CD4-positive, alpha-beta T cell treated with Interleukin-12 subunit alpha and Interleukin-12 subunit beta, for 1 hour (primary cell): ENCODE measurements at regions not wholly inside any gene's neighbourhood (a gene's known extent, or its start where the extent isn't known, plus 50 kb on each side); places are given as distances from the start of the nearest gene placed in this dataset.

Source experiments
- DNase-seq: peaks from one replicate; pipeline ENCODE4 v3.0.0-alpha.2; 2020

DNA sequence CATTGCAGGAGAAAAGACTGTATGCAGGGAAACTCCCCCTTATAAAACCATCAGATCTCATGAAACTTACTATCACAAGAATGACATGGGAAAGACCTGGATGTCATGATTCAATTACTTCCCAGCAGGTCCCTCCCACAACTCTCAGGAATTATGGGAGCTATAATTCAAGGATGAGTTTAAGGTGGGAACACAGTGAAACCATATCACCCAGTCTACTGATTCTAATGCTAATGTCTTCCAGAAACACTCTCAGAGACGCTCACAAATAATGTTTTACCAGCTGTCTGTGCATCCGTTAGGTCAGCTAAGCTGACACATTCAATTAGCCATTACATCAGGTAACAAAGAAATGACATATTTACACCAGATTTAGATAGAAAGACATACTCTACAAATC is 637.9 kb downstream of the NLGN4Y start:
- no peak for DNase-seq

DNA sequence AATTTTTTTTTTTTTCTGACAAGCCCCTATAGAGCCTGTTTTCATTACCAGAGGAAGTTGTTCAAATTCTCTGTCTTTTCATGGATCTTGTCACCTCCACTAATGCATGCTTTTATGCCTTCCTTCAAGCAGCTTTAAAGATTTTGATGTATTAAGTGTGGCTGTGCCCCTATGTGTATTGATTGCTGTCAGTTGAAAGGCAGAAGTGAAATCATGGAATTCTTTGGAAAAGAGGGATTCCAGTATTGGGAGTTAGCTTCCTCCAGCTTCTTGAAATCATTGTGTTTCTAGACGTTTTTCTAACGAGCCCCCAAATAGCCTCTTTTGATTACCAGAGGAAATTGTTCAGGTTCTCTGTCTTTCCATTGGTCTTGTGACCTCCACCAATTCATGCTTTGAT is 655.6 kb downstream of the NLGN4Y start:
- DNase-seq: no peak

DNA sequence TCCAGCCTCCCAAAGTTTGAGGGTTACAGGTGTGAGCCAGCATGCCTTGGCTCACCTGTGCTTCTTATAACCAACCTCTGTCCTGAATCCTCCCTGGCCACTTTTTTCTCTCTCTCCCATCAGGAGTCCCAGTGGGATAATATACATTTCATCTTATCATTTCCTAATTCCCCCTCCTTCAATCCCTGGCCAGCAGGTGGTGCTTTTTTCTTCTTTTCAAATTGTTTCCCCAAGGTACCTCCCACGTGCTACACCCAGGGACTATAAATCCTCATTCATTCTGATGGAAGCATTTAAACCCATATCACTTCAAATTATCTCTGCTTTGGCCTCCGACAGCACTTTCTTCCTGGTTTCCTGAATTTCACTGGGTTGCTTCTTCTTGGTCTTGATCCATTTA is 704.7 kb downstream of the NLGN4Y start:
- DNase-seq: no peak

DNA sequence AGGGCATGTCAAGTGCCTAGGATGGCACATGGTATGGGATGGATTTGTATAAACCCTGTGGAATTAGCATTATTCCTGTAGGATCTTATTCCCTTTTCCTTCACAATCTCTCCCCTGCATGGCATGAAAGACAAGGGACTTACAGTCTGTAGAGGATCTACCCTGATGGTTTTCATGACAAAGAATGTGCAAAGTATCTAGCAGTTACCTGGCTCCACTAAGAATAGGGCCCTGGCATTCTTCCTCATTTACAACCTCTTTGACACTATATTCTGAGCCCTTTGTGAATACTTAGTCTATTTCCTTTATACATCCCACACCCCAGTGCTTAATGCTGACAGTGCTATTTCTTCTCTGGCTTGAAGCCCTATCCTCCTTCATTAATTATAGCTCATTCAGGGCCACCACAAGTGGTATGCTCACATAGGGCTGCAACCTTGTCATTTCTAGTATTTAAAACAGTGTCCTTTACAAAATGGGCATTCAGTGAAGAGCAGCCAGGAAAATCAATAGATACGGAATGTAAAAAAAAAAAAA is 715.3 kb downstream of the NLGN4Y start:
- DNase-seq: no peak

DNA sequence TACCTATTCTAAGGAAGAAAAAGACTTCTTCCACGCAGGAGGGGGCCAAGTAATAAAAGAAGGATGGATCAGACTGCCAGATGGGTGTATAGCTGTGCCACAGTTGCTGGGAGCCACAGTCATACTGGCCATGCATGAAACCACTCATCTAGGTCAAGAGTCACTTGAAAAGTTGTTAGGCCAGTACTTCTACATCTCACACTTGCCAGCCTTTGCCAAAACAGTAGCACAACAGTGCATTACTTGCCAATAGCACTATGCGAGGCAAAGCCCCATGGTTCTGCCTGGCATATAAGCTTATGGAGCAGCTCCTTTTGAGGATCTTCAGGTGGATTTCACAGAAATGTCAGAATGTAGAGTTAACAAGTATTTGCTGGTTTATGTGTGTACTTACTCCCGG is 735.0 kb downstream of the NLGN4Y start:
- no peak for DNase-seq

DNA sequence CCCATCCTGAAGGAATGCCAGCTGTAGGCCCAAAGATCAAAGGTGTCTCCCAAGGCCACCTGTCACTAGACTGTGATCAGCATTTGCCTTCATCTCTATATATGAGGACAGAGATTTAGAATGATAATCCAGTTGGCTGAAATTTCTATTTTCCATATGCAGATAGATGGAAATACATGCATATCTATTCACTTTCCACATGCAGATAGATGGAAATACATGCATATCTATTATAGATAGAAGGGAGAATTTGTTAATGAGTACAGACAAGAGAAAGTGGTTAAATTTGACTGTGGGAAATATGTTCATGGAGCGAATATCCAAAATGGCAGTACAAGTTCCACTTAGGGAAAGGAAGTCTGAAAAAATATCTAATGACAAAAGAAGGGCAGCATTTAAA is 762.2 kb downstream of the NLGN4Y start:
- no peak for DNase-seq

DNA sequence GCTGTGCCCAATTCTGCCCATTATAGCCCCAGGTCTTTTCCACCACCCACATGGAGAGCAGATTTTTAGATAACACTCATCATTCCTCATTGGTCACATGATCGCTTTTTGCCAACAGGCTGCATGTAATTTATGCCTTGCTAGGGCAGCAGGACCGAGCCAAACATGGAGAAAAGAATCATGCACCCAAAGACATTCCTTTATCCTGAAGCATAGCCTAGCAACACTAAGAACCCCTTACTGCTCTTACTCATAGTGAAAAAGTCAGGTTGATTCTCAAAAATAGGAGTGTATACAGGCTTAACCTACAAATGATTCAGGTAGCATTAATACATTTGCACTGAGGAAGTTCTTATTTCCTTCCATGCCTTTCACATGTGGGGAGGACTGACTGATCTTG is 765.5 kb downstream of the NLGN4Y start:
- no peak for DNase-seq

DNA sequence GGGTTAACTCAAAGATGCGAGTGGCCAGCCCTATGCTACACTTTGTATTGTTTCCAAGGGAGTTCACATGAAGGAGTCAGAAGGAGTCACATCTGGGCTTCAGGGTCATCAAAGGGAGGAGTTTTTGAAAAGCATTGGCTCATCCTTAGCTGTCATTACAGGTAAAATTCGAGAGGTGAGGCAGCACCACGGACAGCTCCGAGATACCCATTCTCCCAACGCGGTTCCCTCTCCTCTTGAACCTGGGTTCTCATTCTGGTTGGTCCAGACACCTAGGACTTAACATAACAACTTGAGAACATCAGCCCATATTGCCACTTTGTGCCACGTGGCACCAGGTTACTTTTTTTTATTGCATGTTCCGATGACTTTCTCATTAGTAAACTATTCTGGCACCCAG is 768.6 kb downstream of the NLGN4Y start:
- DNase-seq: no peak

DNA sequence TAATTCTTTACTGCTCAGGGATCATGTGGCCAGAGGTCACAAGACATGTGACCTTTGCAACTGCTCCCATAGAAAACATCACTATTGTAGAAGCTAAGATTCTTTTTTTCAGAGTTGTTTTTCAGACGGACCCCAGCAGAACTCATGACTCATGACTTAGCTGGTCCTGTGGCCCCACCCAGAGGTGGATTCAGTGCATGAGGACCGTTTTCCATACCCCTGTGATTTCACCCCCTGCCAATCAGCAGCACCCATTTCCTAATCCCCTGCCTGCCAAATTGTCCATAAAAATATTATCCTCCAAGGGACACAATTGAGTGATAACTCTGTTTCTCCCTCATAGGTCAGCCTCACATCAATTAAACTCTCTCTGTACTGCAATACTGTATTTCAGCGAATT is 777.5 kb downstream of the NLGN4Y start:
- DNase-seq: no peak

DNA sequence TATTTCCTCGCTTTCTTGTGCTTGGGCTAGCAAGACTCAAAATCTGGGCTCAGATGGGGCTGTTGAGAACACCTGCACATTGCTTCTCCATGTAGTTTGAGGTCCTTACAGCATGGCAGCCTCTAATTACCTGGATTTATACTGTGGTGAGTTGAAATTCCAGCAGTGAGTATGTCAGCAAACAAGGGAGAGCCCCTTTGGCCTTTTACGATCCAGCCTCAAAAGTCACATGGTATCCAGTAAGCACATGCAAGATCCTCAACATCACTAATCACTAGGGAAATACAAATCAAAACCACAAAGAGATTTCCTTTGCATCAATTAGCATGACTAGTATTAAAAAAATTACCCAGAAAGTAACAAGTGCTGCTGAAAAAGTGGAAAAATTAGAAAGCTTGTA is 787.8 kb downstream of the NLGN4Y start:
- no peak for DNase-seq

DNA sequence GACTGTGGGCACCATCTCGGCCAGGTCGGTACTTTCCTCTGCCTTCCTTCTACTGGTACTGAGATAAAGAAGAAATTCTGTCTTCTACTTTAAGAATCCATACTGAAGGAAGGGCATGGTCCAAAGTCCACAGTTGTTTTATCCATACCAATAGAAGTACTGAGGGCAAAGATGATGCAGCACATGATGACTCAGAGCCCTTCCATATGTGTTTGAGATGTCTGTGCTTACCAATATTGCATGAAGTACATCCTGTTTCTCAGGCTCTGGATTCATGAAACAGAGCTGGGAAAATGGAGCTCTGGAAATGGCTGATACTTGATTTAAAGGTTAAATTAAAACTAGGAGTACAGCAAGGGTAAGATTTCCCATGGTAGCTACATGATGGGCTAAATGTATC is 799.9 kb downstream of the NLGN4Y start:
- DNase-seq: no peak

DNA sequence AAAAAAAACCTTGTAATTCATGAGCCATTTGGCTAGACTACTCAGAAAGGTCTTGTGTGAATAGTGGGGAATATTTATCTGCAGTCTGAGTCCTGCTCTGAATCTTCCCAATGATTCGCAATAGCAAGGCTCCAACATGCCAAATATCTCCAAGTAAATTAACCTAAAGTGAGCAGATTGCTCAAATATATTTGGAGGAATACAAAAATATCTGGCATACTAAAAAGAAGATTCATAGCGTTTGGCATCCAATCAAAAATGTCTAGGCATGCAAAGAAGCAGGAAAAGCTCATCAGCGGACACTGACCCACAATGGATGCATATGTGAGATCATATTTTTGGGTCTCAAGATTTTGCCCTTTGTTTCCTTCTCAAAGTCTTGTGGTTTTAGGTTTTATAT is 800.9 kb downstream of the NLGN4Y start:
- no peak for DNase-seq

DNA sequence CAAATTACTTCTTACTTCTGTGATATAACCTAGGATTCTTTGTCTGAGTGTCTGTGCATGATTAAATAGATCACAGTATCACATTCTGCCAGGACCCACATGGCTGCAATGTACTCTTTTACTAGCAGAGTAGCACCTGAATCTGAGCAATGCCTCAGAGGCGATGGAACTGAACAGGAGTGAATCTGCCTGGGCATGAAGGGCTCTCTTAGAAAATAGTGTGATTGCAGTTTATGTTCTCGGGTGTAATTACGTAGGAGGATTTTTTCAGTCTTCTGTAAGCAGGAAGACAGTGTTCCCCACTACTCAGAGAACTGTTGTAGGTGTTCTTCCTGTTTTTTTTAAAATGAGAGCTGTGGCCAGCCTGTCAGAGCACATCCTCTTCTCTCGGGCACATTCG is 802.3 kb downstream of the NLGN4Y start:
- DNase-seq: no peak

DNA sequence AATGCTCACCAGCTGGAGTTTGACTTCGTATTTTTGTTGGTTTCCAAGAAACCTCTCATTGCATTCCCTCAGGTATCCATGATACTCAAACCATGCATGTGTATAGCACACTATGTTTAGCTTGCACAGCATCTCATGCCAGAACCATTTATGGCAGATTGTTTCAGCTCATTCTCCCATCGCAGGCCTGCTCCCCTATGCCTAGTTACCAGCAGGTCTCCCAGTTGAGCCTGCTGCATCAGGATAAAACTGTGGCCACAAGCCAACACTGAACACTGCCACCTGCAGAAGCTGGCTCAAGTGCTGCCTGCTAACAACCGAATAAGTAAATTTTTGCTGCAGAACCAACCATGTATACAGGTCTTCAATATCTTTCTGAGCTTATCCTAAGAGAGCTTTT is 804.5 kb downstream of the NLGN4Y start:
- DNase-seq: no peak

DNA sequence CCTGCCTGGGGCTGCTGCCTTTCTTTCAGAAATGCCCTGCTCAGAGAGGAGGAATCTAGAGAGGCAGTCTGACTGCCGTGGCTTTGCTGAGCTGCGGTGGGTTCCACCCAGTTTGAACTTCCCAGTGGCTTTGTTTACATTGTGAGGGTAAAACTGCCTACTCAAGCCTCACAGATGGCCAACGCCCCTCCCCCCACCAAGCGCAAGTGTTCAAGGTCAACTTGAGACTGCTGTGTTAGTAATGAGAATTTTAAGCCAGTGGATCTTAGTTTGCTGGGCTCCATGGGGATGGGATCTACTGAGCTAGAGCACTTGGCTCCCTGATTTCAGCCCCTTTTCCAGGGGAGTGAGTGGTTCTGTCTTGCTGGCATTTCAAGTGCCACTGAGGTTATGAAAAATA is 819.2 kb downstream of the NLGN4Y start:
- DNase-seq: no peak

DNA sequence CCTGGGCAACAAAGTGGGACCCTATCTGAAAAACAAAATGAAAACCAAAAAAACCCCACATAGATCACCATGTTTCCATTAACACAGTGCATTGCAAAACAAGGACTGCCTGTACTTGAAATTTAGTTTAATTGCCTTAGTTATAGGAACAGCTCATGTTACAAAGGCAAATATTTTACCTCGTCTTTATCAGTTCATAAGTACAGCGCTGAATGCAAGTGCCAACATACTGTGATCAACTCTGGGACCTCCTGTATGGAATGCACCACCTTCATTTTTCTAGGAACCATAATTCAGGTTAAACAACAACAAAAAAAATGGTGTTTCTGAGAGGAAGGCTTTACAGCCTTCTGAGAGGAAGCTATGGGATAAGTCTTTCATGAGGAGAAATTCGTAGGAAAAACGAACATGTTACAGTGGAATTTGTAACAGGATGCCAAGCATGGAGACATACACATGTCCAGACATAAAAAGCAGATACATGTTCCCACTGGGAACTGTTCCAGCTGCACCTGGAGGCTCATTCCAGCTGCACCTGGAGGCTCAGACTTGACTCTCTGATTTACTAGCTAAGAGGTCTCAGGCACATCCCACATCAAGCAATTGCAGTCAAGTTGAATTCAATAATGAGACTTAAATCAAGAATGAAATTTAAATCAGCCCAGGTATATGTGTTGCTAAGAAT is 821.3 kb downstream of the NLGN4Y start:
- DNase-seq: no peak

DNA sequence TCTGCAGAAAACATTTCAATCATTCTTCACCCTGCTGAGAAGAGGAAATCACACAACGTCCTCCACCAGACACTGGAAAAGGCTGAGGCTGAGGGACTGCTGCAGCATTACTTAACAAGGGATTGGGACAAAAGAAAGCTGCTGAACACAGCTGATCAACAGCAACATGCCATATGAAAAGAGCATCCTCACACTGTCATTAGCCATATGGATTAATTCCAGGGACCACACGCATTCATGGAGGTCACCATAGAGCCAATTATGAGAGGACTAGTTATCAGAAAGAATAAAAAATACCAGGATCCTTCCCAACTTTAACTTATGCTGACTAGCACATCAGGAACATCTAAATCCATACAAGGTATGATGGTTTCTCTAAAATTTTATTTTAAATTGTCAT is 825.0 kb downstream of the NLGN4Y start:
- no peak for DNase-seq

DNA sequence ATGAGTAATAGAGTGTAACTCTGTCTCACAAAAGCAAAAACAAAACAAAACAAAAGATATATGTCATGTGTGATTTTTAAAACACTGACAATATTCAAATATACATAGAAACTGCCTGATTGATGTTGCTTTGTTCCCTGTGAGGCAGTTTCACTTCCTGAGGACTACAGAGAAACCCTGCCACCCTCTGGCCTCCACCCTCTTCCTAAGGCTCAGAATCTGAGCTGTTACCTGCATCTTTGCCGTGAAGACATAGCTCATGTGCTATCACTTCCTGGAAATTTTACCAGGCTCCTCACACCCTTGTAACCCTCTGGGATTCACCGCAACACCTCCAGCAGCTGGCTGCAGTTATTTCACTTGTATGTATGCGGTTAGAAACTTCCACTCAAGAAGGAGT is 831.0 kb downstream of the NLGN4Y start:
- DNase-seq: peak; percentile 0

DNA sequence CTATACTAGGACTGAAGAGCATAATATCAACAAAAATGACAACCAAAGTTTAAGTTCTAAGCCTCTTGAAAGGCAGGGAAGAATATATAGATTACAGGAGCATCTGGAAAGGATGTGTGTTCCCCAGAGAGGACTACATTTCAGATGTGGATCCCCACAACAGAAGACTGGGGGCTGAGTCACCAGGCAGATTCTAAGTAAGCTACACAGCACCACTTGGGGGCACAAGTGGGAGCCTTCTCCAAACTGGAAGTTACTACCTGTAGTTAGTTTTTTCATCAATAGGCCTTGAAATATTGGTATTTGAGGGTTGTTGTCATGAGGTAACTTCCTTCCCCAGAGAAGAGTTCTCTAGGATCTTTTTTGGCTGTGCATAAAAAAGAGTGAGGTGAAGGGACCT is 836.1 kb downstream of the NLGN4Y start:
- no peak for DNase-seq

DNA sequence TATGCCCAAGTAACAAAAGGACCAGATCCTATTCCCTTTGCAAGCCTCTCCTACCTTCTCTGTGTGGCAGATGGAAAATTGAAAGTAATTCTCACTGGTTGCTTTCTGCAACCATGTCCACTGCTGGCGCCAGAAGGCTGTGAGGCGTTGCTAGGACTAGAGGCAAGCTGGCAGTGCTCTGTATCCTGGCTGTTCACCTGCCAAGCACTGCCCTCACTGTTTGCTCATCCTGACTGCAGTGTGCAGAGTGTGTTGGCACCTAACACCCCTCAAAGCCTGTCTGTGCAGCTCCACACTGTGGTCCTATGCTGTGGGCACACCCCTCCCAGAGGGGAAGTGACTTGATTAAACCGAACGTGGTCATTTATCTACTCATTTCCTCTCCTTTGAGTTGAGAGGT is 840.7 kb downstream of the NLGN4Y start:
- DNase-seq: no peak

DNA sequence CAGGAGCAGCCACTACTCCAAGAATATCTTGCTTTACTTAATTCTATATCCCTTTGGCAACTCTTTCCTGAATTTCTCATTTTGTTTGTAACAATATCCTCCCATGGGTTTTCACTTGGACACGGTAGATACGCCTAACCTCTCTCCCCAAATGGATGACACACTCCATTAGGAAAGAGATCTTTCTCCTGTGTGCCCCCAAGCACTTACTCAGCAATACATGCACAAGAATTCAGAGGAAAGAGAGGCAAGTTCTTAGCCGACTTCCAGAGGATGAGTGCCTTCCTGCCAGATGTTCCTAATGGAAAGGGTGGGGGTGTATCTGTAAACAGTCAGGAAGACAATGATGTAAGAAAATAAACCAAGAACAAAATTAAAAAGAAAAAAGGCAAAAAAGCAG is 844.5 kb downstream of the NLGN4Y start:
- no peak for DNase-seq

DNA sequence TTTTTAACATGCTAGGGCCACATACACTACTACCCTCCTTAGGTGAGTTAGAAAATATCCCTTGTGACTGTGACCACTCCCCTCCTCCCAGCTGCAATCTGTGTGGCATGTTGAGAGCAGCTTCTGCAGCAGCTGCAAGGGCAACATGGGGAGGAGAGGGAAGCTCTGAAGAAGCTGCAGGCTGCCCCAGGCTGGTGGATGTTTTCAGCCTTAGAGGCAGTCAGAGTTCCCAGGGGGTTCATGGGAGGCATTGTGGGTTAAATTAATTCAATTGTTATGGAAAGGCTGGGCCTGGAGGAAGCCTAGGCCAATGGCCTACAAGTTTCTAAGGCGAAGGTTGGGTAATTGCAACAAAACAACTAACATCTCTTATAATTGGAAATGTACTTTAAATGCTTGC is 860.8 kb downstream of the NLGN4Y start:
- DNase-seq: no peak

DNA sequence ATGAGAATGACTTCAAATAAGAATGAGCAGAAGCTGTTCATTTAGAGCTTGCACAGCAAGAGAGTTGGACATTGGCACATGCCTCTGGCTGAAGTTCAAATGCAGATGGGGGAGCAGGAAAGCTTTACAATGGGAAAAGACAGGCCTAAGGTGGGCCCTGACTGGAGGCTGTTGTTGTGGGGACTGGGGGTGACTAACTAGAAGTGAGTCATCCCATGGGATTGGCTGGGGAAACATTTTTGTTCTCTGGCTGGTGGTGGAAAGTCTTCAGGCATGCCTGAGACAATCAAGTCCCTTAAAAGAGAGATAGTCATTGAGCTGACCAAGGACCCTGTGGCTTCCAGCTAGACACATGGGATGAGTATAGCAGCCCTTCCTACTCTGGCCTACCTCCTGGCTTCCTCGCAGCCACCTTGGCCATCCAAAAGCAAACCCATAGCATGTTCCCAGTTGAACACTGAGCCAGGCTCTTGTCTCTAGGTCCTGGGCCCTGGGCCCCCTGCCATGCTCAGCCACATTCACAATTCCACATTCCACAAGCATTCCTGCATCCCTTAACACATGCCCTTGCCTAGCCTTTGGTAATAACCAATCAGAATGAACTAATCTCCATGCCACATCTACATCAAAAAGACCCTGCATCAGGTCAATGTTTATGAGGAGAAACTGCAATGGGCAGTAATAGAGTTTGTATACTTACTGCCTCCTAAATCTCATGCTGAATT is 873.4 kb downstream of the NLGN4Y start:
- no peak for DNase-seq

DNA sequence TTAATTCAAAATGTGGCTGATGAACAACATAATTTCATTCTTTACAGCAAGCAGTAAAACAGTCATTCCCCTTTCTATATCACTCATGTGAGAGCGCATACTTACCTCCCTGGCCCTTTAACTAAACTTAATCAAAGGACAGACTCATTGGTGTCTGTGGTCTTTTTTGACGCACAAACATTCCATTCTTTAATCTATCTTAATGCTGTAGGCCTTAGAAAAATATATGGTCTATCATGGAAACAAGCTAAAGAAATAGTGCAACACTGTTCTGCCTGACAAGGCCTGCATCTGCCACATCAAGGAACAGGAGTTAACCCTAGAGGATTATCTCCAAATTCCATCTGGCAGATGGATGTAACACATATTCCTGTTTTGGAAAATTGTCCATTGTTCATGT is 878.1 kb downstream of the NLGN4Y start:
- no peak for DNase-seq

DNA sequence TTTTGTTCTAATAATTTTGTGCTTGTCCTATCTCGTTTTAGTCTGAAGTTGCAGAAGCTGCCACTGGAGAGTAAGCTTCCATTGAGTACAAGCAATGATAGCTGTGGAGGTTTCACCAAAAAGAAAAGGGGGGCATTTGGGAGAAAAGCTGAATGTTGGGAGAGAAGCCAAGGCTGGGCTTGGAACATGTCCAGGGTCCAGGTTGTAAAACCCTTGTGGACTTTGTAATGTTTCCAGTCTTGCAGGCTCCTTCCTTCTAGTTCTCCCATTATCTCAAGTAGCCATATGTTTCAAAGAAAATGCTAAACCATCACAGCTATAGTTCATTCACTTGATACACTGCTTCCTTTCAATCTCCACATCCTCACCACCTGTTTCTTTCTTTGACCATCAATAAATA is 880.2 kb downstream of the NLGN4Y start:
- no peak for DNase-seq
